Stomach (tissue), 8 donors: ENCODE measurements at regions not wholly inside any gene's neighbourhood (a gene's known extent, or its start where the extent isn't known, plus 50 kb on each side); places are given as distances from the start of the nearest gene placed in this dataset.

Experiments
- DNase-seq, 2 donors: peaks; one replicate each; pipeline versions ENCODE4 v3.0.0 to v3.0.0-alpha.2; 2013 to 2019
- H3K27ac ChIP-seq, 5 donors: fragments of 200-600 bp in 4 of 5; sonication (generic) in 4 of 5; one replicate each; pipeline ENCODE4 v1.5.1; 2013 to 2019; ENCODE audit warnings: mild to moderate bottlenecking in 1 of 5, moderate library complexity in 1 of 5
- H3K27me3 ChIP-seq, 3 donors: fragments of 200-600 bp; sonication (generic); one replicate each; pipeline ENCODE4 v1.5.1; 2017 to 2019; ENCODE audit warnings: mixed run types in 1 of 3
- H3K36me3 ChIP-seq, 4 donors: fragments of 200-600 bp; sonication (generic); 1 replicate in 3 of 4; 2 replicates in 1 of 4; pipeline ENCODE4 v1.5.1; 2016 to 2019
- H3K4me1 ChIP-seq, 4 donors: fragments of 200-600 bp; sonication (generic); one replicate each; pipeline ENCODE4 v1.5.1; 2016 to 2019
- H3K4me3 ChIP-seq, 4 donors: fragments of 200-600 bp; sonication (generic) in 3 of 4; one replicate each; pipeline ENCODE4 v1.5.1; 2016 to 2019; ENCODE audit warnings: mild to moderate bottlenecking in 1 of 4
- H3K9me3 ChIP-seq, 4 donors: fragments of 200-600 bp; sonication (generic); one replicate each; pipeline ENCODE4 v1.5.1; 2016 to 2019
- EP300 ChIP-seq: sonication (generic); formaldehyde crosslinking; IDR thresholded peaks from one replicate; pipeline ENCODE4 v1.6.1; 2017; ENCODE audit warnings: antibody characterized with exemption
- POLR2A ChIP-seq, 4 donors: fragments of 450-650 bp; IDR thresholded peaks; one replicate each; pipeline ENCODE4 v1.6.1; 2016; ENCODE audit warnings: antibody characterized with exemption in 4 of 4, control low read depth in 2 of 4, mild to moderate bottlenecking in 1 of 4, moderate library complexity in 1 of 4
- POLR2AphosphoS5 ChIP-seq, 3 donors: sonication (generic); formaldehyde crosslinking; IDR thresholded peaks; one replicate each; pipeline ENCODE4 v1.6.1; 2016; ENCODE audit warnings: antibody characterized with exemption in 3 of 3
- WGBS, 5 donors: extraction: QIAGEN DNeasy Blood & Tissue Kit in 3 of 5; methylation state at CpG; one replicate each; pipeline versions ENCODE4 v1.1.5 to v1.1.7; 2013 to 2018; 5-methylcytosine and 5-hydroxymethylcytosine counted together
- intact Hi-C: fragments of 100-400 bp; cut with DNase I; formaldehyde crosslinking; loops from one replicate; pipeline ENCODE4 v1.15.1; 2023; ENCODE audit warnings: low total_unique reads
- TF ChIP-seq, protein P1 (sequence below), 7 experiments: fragments of 450-650 bp in 4 of 7; fragments of 200-600 bp in 3 of 7; sonication (generic) in 3 of 7; IDR thresholded peaks; one replicate each; pipeline ENCODE4 v1.5.1; 2016 to 2019; ENCODE audit warnings: antibody characterized with exemption in 7 of 7, control low read depth in 2 of 7, mild to moderate bottlenecking in 1 of 7
- donor health status: healthy with polysubstance abuse.
- donor health status: Bipolar disorder and iron deficiency.
- donor health status: healthy.

DNA sequence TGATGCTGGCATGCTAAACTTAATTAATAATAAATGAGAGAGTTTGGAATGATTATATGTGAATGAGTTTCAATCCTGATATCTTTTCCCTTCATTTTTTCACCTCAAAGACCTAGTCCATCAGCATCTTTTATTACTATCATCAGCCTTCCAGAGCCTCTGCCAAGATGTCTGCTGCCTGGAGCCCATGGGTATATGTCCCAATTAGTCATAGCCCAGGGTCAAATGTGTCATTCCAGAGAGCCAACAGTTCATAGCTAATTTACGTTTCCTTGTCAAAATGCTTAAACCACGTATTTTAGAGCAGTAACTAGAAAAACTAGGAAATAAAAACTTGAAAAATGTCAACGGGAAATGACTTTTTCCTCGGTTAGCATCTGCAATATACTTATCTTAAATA is 457.9 kb downstream of the SI start:
- TF ChIP-seq, protein P1, sequence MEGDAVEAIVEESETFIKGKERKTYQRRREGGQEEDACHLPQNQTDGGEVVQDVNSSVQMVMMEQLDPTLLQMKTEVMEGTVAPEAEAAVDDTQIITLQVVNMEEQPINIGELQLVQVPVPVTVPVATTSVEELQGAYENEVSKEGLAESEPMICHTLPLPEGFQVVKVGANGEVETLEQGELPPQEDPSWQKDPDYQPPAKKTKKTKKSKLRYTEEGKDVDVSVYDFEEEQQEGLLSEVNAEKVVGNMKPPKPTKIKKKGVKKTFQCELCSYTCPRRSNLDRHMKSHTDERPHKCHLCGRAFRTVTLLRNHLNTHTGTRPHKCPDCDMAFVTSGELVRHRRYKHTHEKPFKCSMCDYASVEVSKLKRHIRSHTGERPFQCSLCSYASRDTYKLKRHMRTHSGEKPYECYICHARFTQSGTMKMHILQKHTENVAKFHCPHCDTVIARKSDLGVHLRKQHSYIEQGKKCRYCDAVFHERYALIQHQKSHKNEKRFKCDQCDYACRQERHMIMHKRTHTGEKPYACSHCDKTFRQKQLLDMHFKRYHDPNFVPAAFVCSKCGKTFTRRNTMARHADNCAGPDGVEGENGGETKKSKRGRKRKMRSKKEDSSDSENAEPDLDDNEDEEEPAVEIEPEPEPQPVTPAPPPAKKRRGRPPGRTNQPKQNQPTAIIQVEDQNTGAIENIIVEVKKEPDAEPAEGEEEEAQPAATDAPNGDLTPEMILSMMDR (IDR thresholded peaks at IDR 0.05): no peak
- TF ChIP-seq POLR2A (IDR thresholded peaks at IDR 0.05): no peak
- TF ChIP-seq EP300: no peak
- no peak for TF ChIP-seq POLR2AphosphoS5 (IDR thresholded peaks at IDR 0.05)
- 75 to 83% (median 79%) methylated on average over 4 of the region's 4 CpGs for WGBS, 5 donors
- Histone ChIP-seq H3K27ac (no peak overlapping the region), H3K4me3 (no peak overlapping the region), H3K36me3 (no peaks in the 10 kb centered on the region), H3K4me1 (no peaks in the 10 kb centered on the region), H3K27me3 (no peaks in the 10 kb centered on the region), H3K9me3 (no peaks in the 10 kb centered on the region)
- intact Hi-C loops: no loop called here
- no peak for DNase-seq

GRCh38 chr3:164612751-164613150 is 465.5 kb downstream of the SI start:
- no peaks in the 10 kb centered on the region for H3K36me3 ChIP-seq
- H3K27ac ChIP-seq: no peak overlapping the region
- intact Hi-C loops: no loop called here
- H3K27me3 ChIP-seq: no peaks in the 10 kb centered on the region
- DNase-seq: no peak
- H3K4me3 ChIP-seq: no peak overlapping the region
- no peak for TF ChIP-seq POLR2AphosphoS5 (IDR thresholded peaks at IDR 0.05)
- no peak for TF ChIP-seq EP300
- TF ChIP-seq POLR2A (IDR thresholded peaks at IDR 0.05): no peak
- H3K4me1 ChIP-seq: no peaks in the 10 kb centered on the region
- no peaks in the 10 kb centered on the region for H3K9me3 ChIP-seq

DNA sequence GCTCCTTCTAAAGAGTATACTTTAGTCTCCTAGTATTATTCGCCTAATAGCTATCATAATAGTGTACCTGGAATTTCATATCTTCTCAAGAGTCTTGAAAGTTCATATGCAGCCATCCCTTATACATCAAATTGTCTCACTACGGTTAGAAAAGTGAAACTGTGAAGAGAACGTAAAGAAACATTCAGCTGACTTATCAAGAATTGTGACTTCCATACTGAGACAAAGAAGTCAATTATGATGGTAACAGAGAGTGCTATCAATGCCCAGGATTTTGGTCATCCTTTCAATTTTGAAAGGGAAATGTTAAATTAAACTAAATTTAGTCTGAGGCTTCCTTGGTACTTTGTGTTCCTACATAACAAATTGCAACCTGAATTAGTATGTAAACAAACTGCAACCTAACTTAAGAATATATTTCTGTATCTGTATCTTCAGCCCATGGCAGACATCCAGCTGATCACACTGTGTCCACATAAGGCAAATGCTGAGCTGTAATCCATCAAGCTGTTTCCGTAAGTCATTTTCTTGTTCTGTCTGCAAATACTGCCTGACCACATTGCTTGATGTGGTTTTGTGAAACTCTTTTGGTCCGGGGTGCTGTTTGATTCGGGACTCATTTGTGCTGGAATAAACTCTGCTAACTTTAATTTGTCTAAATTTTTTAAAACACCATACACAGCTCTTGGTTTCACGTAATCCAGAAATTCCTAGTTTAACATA is 469.6 kb downstream of the SI start:
- intact Hi-C loops: no loop called here
- no peak overlapping the region for H3K27ac ChIP-seq

DNA sequence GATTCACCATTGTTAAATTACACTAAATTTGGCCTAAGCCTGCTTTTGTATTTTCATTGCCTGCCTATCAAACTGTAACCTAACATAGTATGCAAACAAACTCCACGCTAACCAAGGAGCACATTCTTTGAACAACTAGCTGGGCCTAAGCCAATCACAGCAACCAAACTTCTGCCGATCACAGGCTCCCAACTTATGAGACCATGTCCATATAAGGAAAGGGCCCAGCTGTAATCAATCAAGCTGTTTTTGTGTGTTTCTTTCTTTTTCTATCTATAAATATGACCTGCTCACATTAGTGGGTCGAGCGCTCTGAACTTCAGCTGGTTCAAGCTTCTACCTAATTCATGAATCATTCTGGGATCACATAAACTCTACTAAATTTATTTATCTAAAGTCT is 473.6 kb downstream of the SI start:
- Histone ChIP-seq H3K27me3 (no peaks in the 10 kb centered on the region), H3K4me1 (no peaks in the 10 kb centered on the region), H3K9me3 (no peaks in the 10 kb centered on the region), H3K27ac (no peak overlapping the region), H3K4me3 (no peak overlapping the region), H3K36me3 (no peaks in the 10 kb centered on the region)
- WGBS, 5 donors: 33 to 45% (median 38%) methylated on average over 4 of the region's 4 CpGs
- DNase-seq: peak in 1 of 2 donors; percentile 4
- intact Hi-C loops: no loop called here
- TF ChIP-seq POLR2A (IDR thresholded peaks at IDR 0.05) (no peak), POLR2AphosphoS5 (IDR thresholded peaks at IDR 0.05) (no peak), EP300 (no peak)
- TF ChIP-seq, protein P1 (IDR thresholded peaks at IDR 0.05): no peak

More for the DNA sequence above, 469.6 kb downstream of the SI start:
- H3K36me3 ChIP-seq: no peaks in the 10 kb centered on the region
- H3K27me3 ChIP-seq: no peaks in the 10 kb centered on the region
- WGBS, 5 donors: 46 to 59% (median 51%) methylated on average over 7 of the region's 7 CpGs
- H3K9me3 ChIP-seq: no peaks in the 10 kb centered on the region
- peak in 1 of 2 donors; percentile 10 for DNase-seq
- no peaks in the 10 kb centered on the region for H3K4me1 ChIP-seq
- no peak overlapping the region for H3K4me3 ChIP-seq
- TF ChIP-seq EP300 (no peak), POLR2AphosphoS5 (IDR thresholded peaks at IDR 0.05) (no peak), POLR2A (IDR thresholded peaks at IDR 0.05) (no peak)
- TF ChIP-seq, protein P1 (IDR thresholded peaks at IDR 0.05): no peak

DNA sequence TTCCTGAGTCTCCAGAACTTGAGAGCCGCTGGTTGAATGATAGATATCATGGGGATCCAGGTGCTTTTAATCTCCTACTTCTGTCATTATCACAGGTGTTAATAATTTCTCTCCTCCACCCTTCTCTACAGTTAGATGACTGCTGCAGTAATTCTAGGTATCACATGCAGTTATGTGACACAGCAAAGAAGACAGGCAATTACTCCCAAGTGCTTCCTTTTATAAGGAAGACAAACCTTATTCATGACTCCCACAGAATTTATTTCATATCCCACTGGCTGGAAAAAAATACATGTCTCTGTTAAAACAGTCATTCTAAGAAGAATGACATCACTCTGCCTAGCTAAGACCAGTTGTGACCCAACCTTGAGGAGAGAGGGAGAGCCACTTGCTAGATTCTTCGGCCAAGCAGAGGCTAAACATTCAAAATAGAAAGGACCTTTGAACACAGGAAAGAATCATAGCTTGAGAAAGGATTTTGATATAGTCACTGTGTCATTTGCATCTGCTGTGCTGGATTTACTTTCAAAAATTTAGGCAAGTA is 500.6 kb downstream of the SI start:
- no peak for DNase-seq
- Histone ChIP-seq H3K36me3 (no peaks in the 10 kb centered on the region), H3K27me3 (no peaks in the 10 kb centered on the region), H3K4me1 (no peaks in the 10 kb centered on the region), H3K27ac (no peak overlapping the region), H3K4me3 (no peak overlapping the region), H3K9me3 (peaks cover 0 to 4% (median 0%) of the 10 kb centered on the region in 4 donors)
- WGBS, 5 donors: 80 to 95% (median 87%) methylated on average over 2 of the region's 2 CpGs
- TF ChIP-seq POLR2AphosphoS5 (IDR thresholded peaks at IDR 0.05) (no peak), POLR2A (IDR thresholded peaks at IDR 0.05) (no peak), EP300 (no peak)
- TF ChIP-seq, protein P1 (IDR thresholded peaks at IDR 0.05): no peak
- intact Hi-C loops: no loop called here
